Breast epithelium (tissue), 4 donors: ENCODE measurements at regions not wholly inside any gene's neighbourhood (a gene's known extent, or its start where the extent isn't known, plus 50 kb on each side); places are given as distances from the start of the nearest gene placed in this dataset.

Source experiments
- DNase-seq, 2 donors: peaks; one replicate each; pipeline ENCODE4 v3.0.0-alpha.2; 2019; ENCODE audit warnings: low spot score in 2 of 2
- H3K27ac ChIP-seq, 2 donors: fragments of 200-600 bp; sonication (generic) in 1 of 2; one replicate each; pipeline ENCODE4 v1.5.1; 2016 to 2019; ENCODE audit warnings: mild to moderate bottlenecking in 1 of 2
- H3K27me3 ChIP-seq, 2 donors: fragments of 200-600 bp; sonication (generic) in 1 of 2; one replicate each; pipeline versions ENCODE4 v1.5.1 to v1.6.0; 2017 to 2019; ENCODE audit warnings: control low read depth in 1 of 2, mild to moderate bottlenecking in 1 of 2
- H3K36me3 ChIP-seq: fragments of 200-600 bp; one replicate; pipeline ENCODE4 v1.5.1; 2019
- H3K4me1 ChIP-seq, 2 donors: fragments of 200-600 bp; sonication (generic); one replicate each; pipeline ENCODE4 v1.5.1; 2016 to 2019; ENCODE audit warnings: control low read depth in 1 of 2
- H3K4me3 ChIP-seq, 3 donors: fragments of 200-600 bp; sonication (generic); 1 replicate in 2 of 3; 2 replicates in 1 of 3; pipeline ENCODE4 v1.5.1; 2016 to 2019; ENCODE audit warnings: mild to moderate bottlenecking in 3 of 3, moderate library complexity in 2 of 3
- H3K9me3 ChIP-seq, 2 donors: fragments of 200-600 bp; sonication (generic) in 1 of 2; one replicate each; pipeline ENCODE4 v1.5.1; 2016 to 2019; ENCODE audit warnings: control low read depth in 1 of 2
- CTCF ChIP-seq, 3 donors: fragments of 450-650 bp; IDR thresholded peaks; one replicate each; pipeline ENCODE4 v1.5.1; 2016 to 2017; ENCODE audit warnings: antibody characterized with exemption in 3 of 3, mild to moderate bottlenecking in 3 of 3, moderate library complexity in 3 of 3
- POLR2A ChIP-seq: fragments of 450-650 bp; IDR thresholded peaks from one replicate; pipeline ENCODE4 v1.6.1; 2016; ENCODE audit warnings: antibody characterized with exemption, mild to moderate bottlenecking, moderate library complexity
- POLR2AphosphoS5 ChIP-seq, 3 donors: sonication (generic); formaldehyde crosslinking; IDR thresholded peaks; one replicate each; pipeline ENCODE4 v1.6.1; 2017; ENCODE audit warnings: antibody characterized with exemption in 3 of 3
- intact Hi-C: fragments of 100-400 bp; cut with DNase I; formaldehyde crosslinking; loops from one replicate; pipeline ENCODE4 v1.15.1; 2023; ENCODE audit warnings: low total_unique reads

GRCh38 chr12:19972325-19973288 is 395.7 kb upstream of the PDE3A start:
- DNase-seq: no peak
- Histone ChIP-seq H3K4me1 (no peaks in the 10 kb centered on the region), H3K36me3 (no peaks in the 10 kb centered on the region), H3K4me3 (no peak overlapping the region), H3K27me3 (no peaks in the 10 kb centered on the region), H3K27ac (no peak overlapping the region), H3K9me3 (no peaks in the 10 kb centered on the region)
- no peak for TF ChIP-seq CTCF (IDR thresholded peaks at IDR 0.05)
- TF ChIP-seq POLR2A: no peak
- TF ChIP-seq POLR2AphosphoS5 (IDR thresholded peaks at IDR 0.05): no peak
- intact Hi-C loops: no loop called here

- H3K4me3 ChIP-seq: no peak overlapping the region
- TF ChIP-seq POLR2A (no peak), POLR2AphosphoS5 (IDR thresholded peaks at IDR 0.05) (no peak), CTCF (IDR thresholded peaks at IDR 0.05) (no peak)
- no peak overlapping the region for H3K27ac ChIP-seq
- DNase-seq: no peak
- H3K27me3 ChIP-seq: no peaks in the 10 kb centered on the region
- no peaks in the 10 kb centered on the region for H3K9me3 ChIP-seq
- no peaks in the 10 kb centered on the region for H3K4me1 ChIP-seq
- H3K36me3 ChIP-seq: no peaks in the 10 kb centered on the region
- intact Hi-C loops: no loop called here
Observed at GRCh38 chr12:19978193-19978592, 390.1 kb upstream of the PDE3A start.

GRCh38 chr12:19979584-19979983 is 388.8 kb upstream of the PDE3A start:
- intact Hi-C loops: no loop called here
- H3K27ac ChIP-seq: no peak overlapping the region
- H3K36me3 ChIP-seq: no peaks in the 10 kb centered on the region
- H3K4me1 ChIP-seq: no peaks in the 10 kb centered on the region
- no peak overlapping the region for H3K4me3 ChIP-seq
- DNase-seq: no peak
- no peaks in the 10 kb centered on the region for H3K9me3 ChIP-seq
- no peaks in the 10 kb centered on the region for H3K27me3 ChIP-seq
- TF ChIP-seq POLR2AphosphoS5 (IDR thresholded peaks at IDR 0.05): no peak
- TF ChIP-seq POLR2A: no peak
- TF ChIP-seq CTCF (IDR thresholded peaks at IDR 0.05): no peak

- no peaks in the 10 kb centered on the region for H3K36me3 ChIP-seq
- H3K9me3 ChIP-seq: no peaks in the 10 kb centered on the region
- intact Hi-C loops: no loop called here
- H3K4me1 ChIP-seq: no peaks in the 10 kb centered on the region
- H3K4me3 ChIP-seq: no peak overlapping the region
- TF ChIP-seq POLR2AphosphoS5 (IDR thresholded peaks at IDR 0.05) (no peak), POLR2A (no peak), CTCF (IDR thresholded peaks at IDR 0.05) (no peak)
- no peak overlapping the region for H3K27ac ChIP-seq
- no peaks in the 10 kb centered on the region for H3K27me3 ChIP-seq
- no peak for DNase-seq
Observed at GRCh38 chr12:19981944-19982343, 386.4 kb upstream of the PDE3A start.

GRCh38 chr12:19988001-19988400 is 380.3 kb upstream of the PDE3A start:
- no peaks in the 10 kb centered on the region for H3K36me3 ChIP-seq
- H3K4me3 ChIP-seq: no peak overlapping the region
- H3K4me1 ChIP-seq: no peaks in the 10 kb centered on the region
- TF ChIP-seq CTCF (IDR thresholded peaks at IDR 0.05) (no peak), POLR2A (no peak), POLR2AphosphoS5 (IDR thresholded peaks at IDR 0.05) (no peak)
- no peaks in the 10 kb centered on the region for H3K27me3 ChIP-seq
- intact Hi-C loops: no loop called here
- no peak for DNase-seq
- no peaks in the 10 kb centered on the region for H3K9me3 ChIP-seq
- H3K27ac ChIP-seq: no peak overlapping the region
